K562 (cell line): ENCODE measurements at regions not wholly inside any gene's neighbourhood (a gene's known extent, or its start where the extent isn't known, plus 50 kb on each side); places are given as distances from the start of the nearest gene placed in this dataset.

Source experiments
- ATAC-seq: fragments of 200-7000 bp; cut with Tn5 transposase; 3 replicates; pipeline ENCODE4 v1.9.1; 2020; ENCODE audit warnings: moderate library complexity
- BruUV-seq: library from RNA; stranded (reverse); fragments of 400-500 nt; replicated peaks from 2 replicates; lab custom pipeline; 2021; lab: Mats Ljungman, UMichigan
- CTCF ChIA-PET: fragments of 300-600 bp; formaldehyde crosslinking; extraction: SDS; loops from one replicate; lab custom pipeline; 2021; ENCODE audit warnings: low intra/inter-chr PET ratio; lab: Yijun Ruan, JAX
- POLR2A ChIA-PET: fragments of 300-600, 350-650 bp; sonication (Branson Sonifier 250); formaldehyde crosslinking; extraction: SDS; loops from one replicate; lab custom pipeline; 2021; ENCODE audit warnings: antibody characterized with exemption, inconsistent platforms; lab: Yijun Ruan, JAX
- DNase-seq, 4 experiments: peaks; one replicate each; pipeline versions ENCODE4 v3.0.0 to v3.0.0-alpha.2; 2011 to 2018; ENCODE audit warnings: low spot score in 3 of 4, mixed read lengths in 3 of 4; ENCODE audit errors: extremely low read depth in 1 of 4
- FAIRE-seq: peaks from 2 replicates; lab custom pipeline; 2011; peaks lifted over from hg19 to GRCh38; lab: Jason Lieb, UNC
- H2AFZ ChIP-seq: 2 replicates; pipeline ENCODE4 v1.6.0; 2011; ENCODE audit warnings: low read depth, low read length, control low read depth, inconsistent platforms
- H3K27ac ChIP-seq: fragments of 200-600 bp; 3 replicates; pipeline ENCODE4 v1.8.0; 2011; ENCODE audit warnings: low read depth, mild to moderate bottlenecking, control low read depth, inconsistent platforms, low read length, moderate library complexity, mixed read lengths; ENCODE audit errors: extremely low read depth
- H3K27me3 ChIP-seq, 2 experiments: fragments of 300-600 bp in 1 of 2; 2 replicates in 1 of 2; 3 replicates in 1 of 2; pipeline versions ENCODE4 v1.6.0 to v1.8.0; 2011; ENCODE audit warnings: inconsistent platforms in 2 of 2, low read length in 2 of 2, mild to moderate bottlenecking in 1 of 2, mixed read lengths in 1 of 2, moderate library complexity in 1 of 2; ENCODE audit not compliant: control insufficient read depth in 2 of 2, insufficient read depth in 2 of 2
- H3K36me3 ChIP-seq: fragments of 300-600 bp; 3 replicates; pipeline ENCODE4 v1.8.0; 2011; ENCODE audit warnings: mild to moderate bottlenecking, low read length, inconsistent platforms; ENCODE audit not compliant: control insufficient read depth, insufficient read depth
- H3K4me1 ChIP-seq, 2 experiments: fragments of 200-600 bp in 1 of 2; replicated peaks in 1 of 2; 2 replicates in 1 of 2; 3 replicates in 1 of 2; pipeline versions ENCODE4 v1.5.1 to v1.8.0; 2011; ENCODE audit warnings: inconsistent platforms in 2 of 2, low read length in 2 of 2, mild to moderate bottlenecking in 1 of 2, mixed read lengths in 1 of 2, moderate library complexity in 1 of 2; ENCODE audit not compliant: control insufficient read depth in 2 of 2, insufficient read depth in 2 of 2
- H3K4me2 ChIP-seq: 2 replicates; pipeline ENCODE4 v1.6.1; 2011; ENCODE audit warnings: low read length, control low read depth, inconsistent platforms, mixed read lengths; ENCODE audit not compliant: insufficient read depth
- H3K4me3 ChIP-seq: fragments of 200-600 bp; sonication (generic), shearing (Covaris generic); 2 replicates; pipeline ENCODE4 v1.5.1; 2016; ENCODE audit warnings: control low read depth, inconsistent platforms
- H3K79me2 ChIP-seq: fragments of 200-600 bp; 3 replicates; pipeline ENCODE4 v1.8.0; 2011; ENCODE audit warnings: low read length, inconsistent platforms; ENCODE audit not compliant: control insufficient read depth, insufficient read depth
- H3K9ac ChIP-seq, 2 experiments: 2 replicates each; pipeline versions ENCODE4 v1.6.0 to v1.6.1; 2011; ENCODE audit warnings: low read depth in 2 of 2, low read length in 2 of 2, control low read depth in 1 of 2, inconsistent platforms in 1 of 2, mild to moderate bottlenecking in 1 of 2, mixed read lengths in 1 of 2; ENCODE audit not compliant: insufficient read depth in 1 of 2
- H3K9me1 ChIP-seq: one replicate; pipeline ENCODE4 v1.6.0; 2011; ENCODE audit warnings: inconsistent platforms, mild to moderate bottlenecking, low read length, moderate library complexity; ENCODE audit not compliant: control insufficient read depth, insufficient read depth
- H3K9me3 ChIP-seq: replicated peaks from 2 replicates; pipeline ENCODE4 v1.5.1; 2011; ENCODE audit warnings: low read depth, low read length, inconsistent platforms; ENCODE audit not compliant: control insufficient read depth, insufficient read depth
- H4K20me1 ChIP-seq: replicated peaks from 2 replicates; pipeline ENCODE4 v1.6.1; 2011; ENCODE audit warnings: low read length, inconsistent platforms, mixed read lengths; ENCODE audit not compliant: control insufficient read depth, insufficient read depth
- GATAD2A ChIP-seq: fragments of 450-650 bp; IDR thresholded peaks from 2 replicates; pipeline ENCODE4 v1.6.1; 2017
- NCOR1 ChIP-seq: fragments of 450-650 bp; IDR thresholded peaks from 2 replicates; pipeline ENCODE4 v1.6.1; 2016; ENCODE audit warnings: mild to moderate bottlenecking, moderate library complexity
- RBM25 ChIP-seq: fragments of 200-400 bp; formaldehyde crosslinking; IDR thresholded peaks from 2 replicates; pipeline ENCODE4 v1.6.1; 2018; ENCODE audit warnings: low read length, low read depth, moderate library complexity; ENCODE audit not compliant: severe bottlenecking
- SMARCA4 ChIP-seq: fragments of 450-650 bp; IDR thresholded peaks from 2 replicates; pipeline ENCODE4 v1.6.1; 2016
- SMARCA5 ChIP-seq: fragments of 450-650 bp; IDR thresholded peaks from 2 replicates; pipeline ENCODE4 v1.6.1; 2016
- WGBS: fragments of 100-300 bp; shearing (Covaris generic); methylation state at CpG from one replicate; pipeline ENCODE4 v1.1.6; 2016; ENCODE audit warnings: low coverage, mixed read lengths; ENCODE audit not compliant: insufficient coverage; ENCODE audit errors: missing lambda C conversion rate; 5-methylcytosine and 5-hydroxymethylcytosine counted together
- in situ Hi-C: fragments of 300-500 bp; cut with MboI; formaldehyde crosslinking; loops from 4 replicates; pipeline ENCODE4 v1.15.0; 2018; ENCODE audit warnings: inconsistent platforms, mixed read lengths
- intact Hi-C: fragments of 100-400 bp; cut with micrococcal nuclease; formaldehyde crosslinking; loops from 2 replicates; pipeline ENCODE4 v1.14.2; 2022
- TF ChIP-seq, protein P1 (sequence below): fragments of 250-450 bp; sonication (Bioruptor Pico); IDR thresholded peaks from 2 replicates; pipeline ENCODE4 v1.8.0; 2022; ENCODE audit warnings: inconsistent platforms
- TF ChIP-seq, protein P2 (sequence below): sonication (generic); formaldehyde crosslinking; IDR thresholded peaks from 2 replicates; pipeline ENCODE4 v1.8.1; 2023; ENCODE audit warnings: missing genetic modification reagents, mild to moderate bottlenecking, borderline replicate concordance
- TF ChIP-seq, protein P3 (sequence below): fragments of 450-650 bp; IDR thresholded peaks from 2 replicates; pipeline ENCODE4 v1.6.1; 2016; ENCODE audit warnings: low read depth

DNA sequence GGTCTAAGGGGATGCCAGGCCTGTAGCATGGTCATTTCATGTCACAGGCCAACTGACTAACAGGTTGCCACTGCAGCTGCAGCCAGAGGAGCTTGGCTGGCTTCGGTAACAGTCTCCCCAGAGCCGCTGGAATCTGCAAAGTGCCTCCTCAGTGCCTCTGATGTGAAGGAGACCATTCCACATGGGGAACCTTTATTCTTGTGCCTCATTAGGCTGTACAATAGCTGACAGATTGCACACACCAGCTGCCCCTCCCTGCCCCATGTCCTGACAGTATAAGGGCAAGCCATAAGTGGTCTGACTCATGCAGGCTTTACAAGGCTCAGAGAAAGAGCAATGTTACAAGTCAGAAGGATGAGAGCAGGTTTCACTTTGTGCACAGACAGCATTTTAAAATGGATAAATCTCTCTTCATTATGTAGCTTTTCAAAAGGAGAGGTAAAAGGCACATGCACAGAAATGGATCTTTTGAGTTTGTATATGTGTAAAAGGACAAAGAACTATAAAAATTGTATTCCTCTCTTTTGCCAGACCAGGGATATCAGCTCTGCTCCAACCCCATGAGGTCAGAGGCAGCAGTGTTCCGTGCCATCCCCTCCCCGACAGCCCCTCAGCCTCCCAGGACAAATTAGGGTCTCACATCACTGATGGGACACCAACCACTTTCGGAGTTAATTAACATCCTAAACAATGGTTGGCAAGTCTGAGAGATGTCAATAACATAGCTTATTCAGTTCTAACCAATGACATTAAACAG, 467.8 kb downstream of the TMEM232 start:
- intact Hi-C loops: no loop called here
- no peak for TF ChIP-seq GATAD2A
- TF ChIP-seq SMARCA4: no peak
- TF ChIP-seq, protein P1, sequence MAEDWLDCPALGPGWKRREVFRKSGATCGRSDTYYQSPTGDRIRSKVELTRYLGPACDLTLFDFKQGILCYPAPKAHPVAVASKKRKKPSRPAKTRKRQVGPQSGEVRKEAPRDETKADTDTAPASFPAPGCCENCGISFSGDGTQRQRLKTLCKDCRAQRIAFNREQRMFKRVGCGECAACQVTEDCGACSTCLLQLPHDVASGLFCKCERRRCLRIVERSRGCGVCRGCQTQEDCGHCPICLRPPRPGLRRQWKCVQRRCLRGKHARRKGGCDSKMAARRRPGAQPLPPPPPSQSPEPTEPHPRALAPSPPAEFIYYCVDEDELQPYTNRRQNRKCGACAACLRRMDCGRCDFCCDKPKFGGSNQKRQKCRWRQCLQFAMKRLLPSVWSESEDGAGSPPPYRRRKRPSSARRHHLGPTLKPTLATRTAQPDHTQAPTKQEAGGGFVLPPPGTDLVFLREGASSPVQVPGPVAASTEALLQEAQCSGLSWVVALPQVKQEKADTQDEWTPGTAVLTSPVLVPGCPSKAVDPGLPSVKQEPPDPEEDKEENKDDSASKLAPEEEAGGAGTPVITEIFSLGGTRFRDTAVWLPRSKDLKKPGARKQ (CRISPR knock-in tag): no peak
- no peak for TF ChIP-seq NCOR1
- TF ChIP-seq, protein P2, sequence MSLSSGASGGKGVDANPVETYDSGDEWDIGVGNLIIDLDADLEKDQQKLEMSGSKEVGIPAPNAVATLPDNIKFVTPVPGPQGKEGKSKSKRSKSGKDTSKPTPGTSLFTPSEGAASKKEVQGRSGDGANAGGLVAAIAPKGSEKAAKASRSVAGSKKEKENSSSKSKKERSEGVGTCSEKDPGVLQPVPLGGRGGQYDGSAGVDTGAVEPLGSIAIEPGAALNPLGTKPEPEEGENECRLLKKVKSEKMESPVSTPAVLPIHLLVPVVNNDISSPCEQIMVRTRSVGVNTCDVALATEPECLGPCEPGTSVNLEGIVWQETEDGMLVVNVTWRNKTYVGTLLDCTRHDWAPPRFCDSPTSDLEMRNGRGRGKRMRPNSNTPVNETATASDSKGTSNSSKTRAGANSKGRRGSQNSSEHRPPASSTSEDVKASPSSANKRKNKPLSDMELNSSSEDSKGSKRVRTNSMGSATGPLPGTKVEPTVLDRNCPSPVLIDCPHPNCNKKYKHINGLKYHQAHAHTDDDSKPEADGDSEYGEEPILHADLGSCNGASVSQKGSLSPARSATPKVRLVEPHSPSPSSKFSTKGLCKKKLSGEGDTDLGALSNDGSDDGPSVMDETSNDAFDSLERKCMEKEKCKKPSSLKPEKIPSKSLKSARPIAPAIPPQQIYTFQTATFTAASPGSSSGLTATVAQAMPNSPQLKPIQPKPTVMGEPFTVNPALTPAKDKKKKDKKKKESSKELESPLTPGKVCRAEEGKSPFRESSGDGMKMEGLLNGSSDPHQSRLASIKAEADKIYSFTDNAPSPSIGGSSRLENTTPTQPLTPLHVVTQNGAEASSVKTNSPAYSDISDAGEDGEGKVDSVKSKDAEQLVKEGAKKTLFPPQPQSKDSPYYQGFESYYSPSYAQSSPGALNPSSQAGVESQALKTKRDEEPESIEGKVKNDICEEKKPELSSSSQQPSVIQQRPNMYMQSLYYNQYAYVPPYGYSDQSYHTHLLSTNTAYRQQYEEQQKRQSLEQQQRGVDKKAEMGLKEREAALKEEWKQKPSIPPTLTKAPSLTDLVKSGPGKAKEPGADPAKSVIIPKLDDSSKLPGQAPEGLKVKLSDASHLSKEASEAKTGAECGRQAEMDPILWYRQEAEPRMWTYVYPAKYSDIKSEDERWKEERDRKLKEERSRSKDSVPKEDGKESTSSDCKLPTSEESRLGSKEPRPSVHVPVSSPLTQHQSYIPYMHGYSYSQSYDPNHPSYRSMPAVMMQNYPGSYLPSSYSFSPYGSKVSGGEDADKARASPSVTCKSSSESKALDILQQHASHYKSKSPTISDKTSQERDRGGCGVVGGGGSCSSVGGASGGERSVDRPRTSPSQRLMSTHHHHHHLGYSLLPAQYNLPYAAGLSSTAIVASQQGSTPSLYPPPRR: no peak
- TF ChIP-seq RBM25: no peak
- TF ChIP-seq, protein P3, sequence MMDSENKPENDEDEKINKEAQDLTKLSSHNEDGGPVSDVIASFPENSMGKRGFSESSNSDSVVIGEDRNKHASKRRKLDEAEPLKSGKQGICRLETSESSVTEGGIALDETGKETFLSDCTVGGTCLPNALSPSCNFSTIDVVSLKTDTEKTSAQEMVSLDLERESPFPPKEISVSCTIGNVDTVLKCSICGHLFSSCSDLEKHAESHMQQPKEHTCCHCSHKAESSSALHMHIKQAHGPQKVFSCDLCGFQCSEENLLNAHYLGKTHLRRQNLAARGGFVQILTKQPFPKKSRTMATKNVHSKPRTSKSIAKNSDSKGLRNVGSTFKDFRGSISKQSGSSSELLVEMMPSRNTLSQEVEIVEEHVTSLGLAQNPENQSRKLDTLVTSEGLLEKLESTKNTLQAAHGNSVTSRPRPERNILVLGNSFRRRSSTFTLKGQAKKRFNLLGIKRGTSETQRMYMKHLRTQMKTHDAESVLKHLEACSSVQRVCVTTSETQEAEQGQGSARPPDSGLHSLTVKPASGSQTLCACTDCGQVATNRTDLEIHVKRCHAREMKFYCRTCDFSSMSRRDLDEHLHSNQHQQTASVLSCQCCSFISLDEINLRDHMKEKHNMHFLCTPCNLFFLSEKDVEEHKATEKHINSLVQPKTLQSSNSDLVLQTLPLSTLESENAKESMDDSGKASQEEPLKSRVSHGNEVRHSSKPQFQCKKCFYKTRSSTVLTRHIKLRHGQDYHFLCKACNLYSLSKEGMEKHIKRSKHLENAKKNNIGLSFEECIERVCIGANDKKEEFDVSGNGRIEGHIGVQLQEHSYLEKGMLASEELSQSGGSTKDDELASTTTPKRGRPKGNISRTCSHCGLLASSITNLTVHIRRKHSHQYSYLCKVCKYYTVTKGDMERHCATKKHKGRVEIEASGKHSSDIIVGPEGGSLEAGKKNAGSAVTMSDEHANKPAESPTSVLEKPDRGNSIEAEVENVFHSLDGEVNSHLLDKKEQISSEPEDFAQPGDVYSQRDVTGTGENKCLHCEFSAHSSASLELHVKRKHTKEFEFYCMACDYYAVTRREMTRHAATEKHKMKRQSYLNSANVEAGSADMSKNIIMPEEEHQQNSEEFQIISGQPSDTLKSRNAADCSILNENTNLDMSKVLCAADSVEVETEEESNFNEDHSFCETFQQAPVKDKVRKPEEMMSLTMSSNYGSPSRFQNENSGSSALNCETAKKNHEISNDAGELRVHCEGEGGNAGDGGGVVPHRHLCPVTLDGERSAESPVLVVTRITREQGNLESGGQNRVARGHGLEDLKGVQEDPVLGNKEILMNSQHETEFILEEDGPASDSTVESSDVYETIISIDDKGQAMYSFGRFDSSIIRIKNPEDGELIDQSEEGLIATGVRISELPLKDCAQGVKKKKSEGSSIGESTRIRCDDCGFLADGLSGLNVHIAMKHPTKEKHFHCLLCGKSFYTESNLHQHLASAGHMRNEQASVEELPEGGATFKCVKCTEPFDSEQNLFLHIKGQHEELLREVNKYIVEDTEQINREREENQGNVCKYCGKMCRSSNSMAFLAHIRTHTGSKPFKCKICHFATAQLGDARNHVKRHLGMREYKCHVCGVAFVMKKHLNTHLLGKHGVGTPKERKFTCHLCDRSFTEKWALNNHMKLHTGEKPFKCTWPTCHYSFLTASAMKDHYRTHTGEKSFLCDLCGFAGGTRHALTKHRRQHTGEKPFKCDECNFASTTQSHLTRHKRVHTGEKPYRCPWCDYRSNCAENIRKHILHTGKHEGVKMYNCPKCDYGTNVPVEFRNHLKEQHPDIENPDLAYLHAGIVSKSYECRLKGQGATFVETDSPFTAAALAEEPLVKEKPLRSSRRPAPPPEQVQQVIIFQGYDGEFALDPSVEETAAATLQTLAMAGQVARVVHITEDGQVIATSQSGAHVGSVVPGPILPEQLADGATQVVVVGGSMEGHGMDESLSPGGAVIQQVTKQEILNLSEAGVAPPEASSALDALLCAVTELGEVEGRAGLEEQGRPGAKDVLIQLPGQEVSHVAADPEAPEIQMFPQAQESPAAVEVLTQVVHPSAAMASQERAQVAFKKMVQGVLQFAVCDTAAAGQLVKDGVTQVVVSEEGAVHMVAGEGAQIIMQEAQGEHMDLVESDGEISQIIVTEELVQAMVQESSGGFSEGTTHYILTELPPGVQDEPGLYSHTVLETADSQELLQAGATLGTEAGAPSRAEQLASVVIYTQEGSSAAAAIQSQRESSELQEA: no peak
- no peak for TF ChIP-seq SMARCA5

More for the DNA sequence above, 467.8 kb downstream of the TMEM232 start:
- FAIRE-seq (no peak), ATAC-seq (no peak), DNase-seq (no peak)
- POLR2A ChIA-PET: no interaction called here
- H3K4me1 ChIP-seq: no peaks in the 10 kb centered on the region
- no peaks in the 10 kb centered on the region for H3K9me3 ChIP-seq
- no peaks in the 10 kb centered on the region for H4K20me1 ChIP-seq
- no peaks in the 10 kb centered on the region for H3K79me2 ChIP-seq
- WGBS: 3% methylated on average over 5 of the region's 5 CpGs
- H3K4me2 ChIP-seq: no peak overlapping the region
- H3K4me3 ChIP-seq: no peak overlapping the region
- no peak overlapping the region for H3K27ac ChIP-seq
- CTCF ChIA-PET: no interaction called here
- no peak overlapping the region for H3K9ac ChIP-seq
- H3K36me3 ChIP-seq: no peaks in the 10 kb centered on the region
- no TSS peak for BruUV-seq
- in situ Hi-C loops: no loop called here
- no peaks in the 10 kb centered on the region for H3K27me3 ChIP-seq
- H3K9me1 ChIP-seq: no peaks in the 10 kb centered on the region
- no peak overlapping the region for H2AFZ ChIP-seq
